Endothelial cell of umbilical vein (primary cell): ENCODE measurements at regions not wholly inside any gene's neighbourhood (a gene's known extent, or its start where the extent isn't known, plus 50 kb on each side); places are given as distances from the start of the nearest gene placed in this dataset.

Experiments used
- BruUV-seq: library from RNA; stranded (reverse); fragments of 400-500 nt; replicated peaks from 2 replicates; lab custom pipeline; 2021; lab: Mats Ljungman, UMichigan
- CTCF ChIA-PET: fragments of 300-600, 350-600 bp; sonication (Branson Sonifier 250); formaldehyde crosslinking; loops from one replicate; lab custom pipeline; 2021; ENCODE audit warnings: antibody characterized with exemption, inconsistent platforms; lab: Charles Lee
- POLR2A ChIA-PET: fragments of 300-600, 350-600 bp; sonication (Branson Sonifier 250); formaldehyde crosslinking; loops from one replicate; lab custom pipeline; 2021; ENCODE audit warnings: antibody characterized with exemption, inconsistent platforms; lab: Charles Lee
- DNase-seq: peaks from one replicate; pipeline ENCODE4 v3.0.0-alpha.2; 2011; ENCODE audit warnings: low read depth, low spot score
- FAIRE-seq: peaks from 2 replicates; lab custom pipeline; 2011; peaks lifted over from hg19 to GRCh38; lab: Jason Lieb, UNC
- H2AFZ ChIP-seq: 2 replicates; pipeline ENCODE4 v1.6.0; 2012; ENCODE audit warnings: low read depth, low read length, control low read depth, inconsistent platforms
- H3K27ac ChIP-seq: 2 replicates; pipeline ENCODE4 v1.5.1; 2011; ENCODE audit warnings: low read depth, mild to moderate bottlenecking, control low read depth, low read length, moderate library complexity; ENCODE audit not compliant: insufficient read depth
- H3K27me3 ChIP-seq, 2 experiments: 2 replicates each; pipeline versions ENCODE4 v1.6.0 to v1.6.1; 2011; ENCODE audit warnings: low read length in 2 of 2, mixed read lengths in 1 of 2; ENCODE audit not compliant: control insufficient read depth in 2 of 2, insufficient read depth in 2 of 2
- H3K36me3 ChIP-seq, 2 experiments: 2 replicates in 1 of 2; 3 replicates in 1 of 2; pipeline ENCODE4 v1.5.1; 2011; ENCODE audit warnings: low read length in 2 of 2, mild to moderate bottlenecking in 1 of 2, moderate library complexity in 1 of 2; ENCODE audit not compliant: control insufficient read depth in 2 of 2, insufficient read depth in 2 of 2; ENCODE audit errors: extremely low read depth in 1 of 2
- H3K4me1 ChIP-seq: 3 replicates; pipeline ENCODE4 v1.5.1; 2011; ENCODE audit warnings: mild to moderate bottlenecking, low read length; ENCODE audit not compliant: control insufficient read depth, insufficient read depth; ENCODE audit errors: extremely low read depth
- H3K4me2 ChIP-seq: 2 replicates; pipeline ENCODE4 v1.6.1; 2011; ENCODE audit warnings: low read length, control low read depth, mixed read lengths; ENCODE audit not compliant: insufficient read depth
- H3K4me3 ChIP-seq, 3 experiments: fragments of 200-600 bp in 1 of 3; sonication (generic), shearing (Covaris generic) in 1 of 3; replicated peaks in 1 of 3; 2 replicates each; pipeline ENCODE4 v1.5.1; 2011 to 2016; ENCODE audit warnings: control low read depth in 3 of 3, low read length in 3 of 3, mild to moderate bottlenecking in 2 of 3, inconsistent platforms in 1 of 3, low read depth in 1 of 3, moderate library complexity in 1 of 3; ENCODE audit not compliant: insufficient read depth in 1 of 3
- H3K79me2 ChIP-seq: 2 replicates; pipeline ENCODE4 v1.6.0; 2012; ENCODE audit warnings: low read length, inconsistent platforms; ENCODE audit not compliant: control insufficient read depth, insufficient read depth
- H3K9ac ChIP-seq: replicated peaks from 2 replicates; pipeline ENCODE3; 2011; ENCODE audit warnings: low read length, control low read depth; ENCODE audit not compliant: insufficient read depth; ENCODE audit errors: extremely low read depth
- H3K9me1 ChIP-seq: replicated peaks from 3 replicates; pipeline ENCODE4 v1.6.0; 2011; ENCODE audit warnings: mild to moderate bottlenecking, low read length; ENCODE audit not compliant: control insufficient read depth, insufficient read depth; ENCODE audit errors: extremely low read depth
- H3K9me3 ChIP-seq: replicated peaks from 2 replicates; pipeline ENCODE4 v1.5.1; 2012; ENCODE audit warnings: low read length, inconsistent platforms; ENCODE audit not compliant: control insufficient read depth, insufficient read depth
- H4K20me1 ChIP-seq: replicated peaks from 2 replicates; pipeline ENCODE3; 2011; ENCODE audit warnings: mild to moderate bottlenecking, low read length; ENCODE audit not compliant: control insufficient read depth, insufficient read depth; ENCODE audit errors: extremely low read depth
- EZH2 ChIP-seq: IDR thresholded peaks from 2 replicates; pipeline ENCODE4 v1.6.1; 2012; ENCODE audit warnings: borderline replicate concordance, low read depth, mild to moderate bottlenecking, moderate library complexity, low read length, inconsistent platforms; ENCODE audit not compliant: severe bottlenecking
- GATA2 ChIP-seq: IDR thresholded peaks from 2 replicates; pipeline ENCODE4 v1.7.0; 2011; ENCODE audit warnings: low read depth, mild to moderate bottlenecking, moderate library complexity, mixed read lengths, low read length; ENCODE audit not compliant: insufficient read length, insufficient read depth
- JUN ChIP-seq: IDR thresholded peaks from 2 replicates; pipeline ENCODE4 v1.6.1; 2011; ENCODE audit warnings: borderline replicate concordance, low read depth; ENCODE audit not compliant: insufficient read length, insufficient read depth
- MAX ChIP-seq: IDR thresholded peaks from 2 replicates; pipeline ENCODE4 v1.6.1; 2011; ENCODE audit not compliant: insufficient read depth, insufficient read length
- POLR2AphosphoS5 ChIP-seq: IDR thresholded peaks from 2 replicates; pipeline ENCODE4 v1.6.1; 2012; ENCODE audit warnings: low read depth, mild to moderate bottlenecking, control low read depth, low read length, moderate library complexity; ENCODE audit not compliant: insufficient read depth
- dilution Hi-C: fragments of 300-500 bp; cut with MboI; formaldehyde crosslinking; loops from one replicate; pipeline ENCODE4 v1.15.0; 2019; ENCODE audit warnings: low sequenced_read_pairs; ENCODE audit not compliant: extremely low pct_ligation_motif_present
- intact Hi-C: fragments of 100-400 bp; cut with micrococcal nuclease; formaldehyde crosslinking; loops from one replicate; pipeline ENCODE4 v1.10.0; 2022

- H3K27me3 ChIP-seq: no peaks in the 10 kb centered on the region
- no peaks in the 10 kb centered on the region for H3K79me2 ChIP-seq
- no peaks in the 10 kb centered on the region for H3K9me3 ChIP-seq
- no peak overlapping the region for H3K4me2 ChIP-seq
- dilution Hi-C loops: no loop called here
- DNase-seq: no peak
- no peak overlapping the region for H3K27ac ChIP-seq
- H3K4me3 ChIP-seq: no peak overlapping the region
- no peaks in the 10 kb centered on the region for H3K4me1 ChIP-seq
- FAIRE-seq: no peak
- BruUV-seq: no TSS peak
- no peak overlapping the region for H2AFZ ChIP-seq
- no peak for TF ChIP-seq MAX
- intact Hi-C loops: no loop called here
- no peak overlapping the region for H3K9ac ChIP-seq
- H3K9me1 ChIP-seq: no peaks in the 10 kb centered on the region
- H4K20me1 ChIP-seq: no peaks in the 10 kb centered on the region
- ChIA-PET POLR2A (no interaction called here), CTCF (no interaction called here)
- no peaks in the 10 kb centered on the region for H3K36me3 ChIP-seq
Measured at GRCh38 chr5:86320266-86320665, 297.5 kb upstream of the COX7C start.

GRCh38 chr5:86329318-86329717 lies 288.4 kb upstream of the COX7C start:
- Histone ChIP-seq H3K9me3 (no peaks in the 10 kb centered on the region), H3K79me2 (no peaks in the 10 kb centered on the region), H3K9me1 (no peaks in the 10 kb centered on the region), H3K27ac (no peak overlapping the region), H4K20me1 (no peaks in the 10 kb centered on the region), H3K4me1 (no peaks in the 10 kb centered on the region), H2AFZ (no peak overlapping the region), H3K4me3 (no peak overlapping the region), H3K4me2 (no peak overlapping the region), H3K36me3 (no peaks in the 10 kb centered on the region), H3K9ac (no peak overlapping the region), H3K27me3 (no peaks in the 10 kb centered on the region)
- no TSS peak for BruUV-seq
- intact Hi-C loops (no loop called here), dilution Hi-C loops (no loop called here)
- TF ChIP-seq EZH2 (no peak), JUN (no peak), GATA2 (no peak), MAX (no peak), POLR2AphosphoS5 (no peak)
- POLR2A ChIA-PET: no interaction called here
- CTCF ChIA-PET: no interaction called here
- FAIRE-seq (no peak), DNase-seq (no peak)
